NCI-H2171 treated with DMSO at 0.1 percent for 48 hours (cell line): ENCODE measurements at regions not wholly inside any gene's neighbourhood (a gene's known extent, or its start where the extent isn't known, plus 50 kb on each side); places are given as distances from the start of the nearest gene placed in this dataset.
"Not testable (repeated sequence)": the region's sequence is repeated elsewhere in the genome, so short reads cannot be mapped to it uniquely, and the experiment has no call there.

ENCODE experiments used
- DNase-seq: peaks from one replicate; lab custom pipeline; 2025; lab: John Stamatoyannopoulos, UW

GRCh38 chr2:109669731-109670130 lies 55.6 kb downstream of the SOWAHC start:
- DNase-seq: no peak

GRCh38 chr2:109670556-109671411 lies 56.6 kb downstream of the SOWAHC start:
- no peak for DNase-seq

GRCh38 chr2:109674894-109675534 lies 60.9 kb downstream of the SOWAHC start:
- DNase-seq: no peak

- DNase-seq: no peak
Observed at GRCh38 chr2:109675666-109676345, 61.6 kb downstream of the SOWAHC start.

GRCh38 chr2:109676346-109676902 lies 62.3 kb downstream of the SOWAHC start:
- DNase-seq: no peak

- not testable (repeated sequence) for DNase-seq
Observed at GRCh38 chr2:109677121-109677731, 63.1 kb downstream of the SOWAHC start.

GRCh38 chr2:109677835-109678580 lies 63.8 kb downstream of the SOWAHC start:
- no peak for DNase-seq

GRCh38 chr2:109678724-109679201 lies 64.6 kb downstream of the SOWAHC start:
- not testable (repeated sequence) for DNase-seq

GRCh38 chr2:109679225-109679624 lies 65.1 kb downstream of the SOWAHC start:
- DNase-seq: no peak

GRCh38 chr2:109679626-109680025 lies 65.5 kb downstream of the SOWAHC start:
- DNase-seq: no peak

- DNase-seq: no peak
Observed at GRCh38 chr2:109680523-109681297, 66.5 kb downstream of the SOWAHC start.

- DNase-seq: no peak
Observed at GRCh38 chr2:109681633-109682380, 67.6 kb downstream of the SOWAHC start.

GRCh38 chr2:109683452-109683851 lies 69.3 kb downstream of the SOWAHC start:
- DNase-seq: no peak

GRCh38 chr2:109685453-109685852 lies 71.3 kb downstream of the SOWAHC start:
- DNase-seq: no peak

- no peak for DNase-seq
Observed at GRCh38 chr2:109686921-109687320, 72.8 kb downstream of the SOWAHC start.

- no peak for DNase-seq
Observed at GRCh38 chr2:109689182-109689930, 75.2 kb downstream of the SOWAHC start.

GRCh38 chr2:109689973-109690372 lies 75.8 kb downstream of the SOWAHC start:
- no peak for DNase-seq

- DNase-seq: no peak
Observed at GRCh38 chr2:109690457-109690821, 76.3 kb downstream of the SOWAHC start.
